ENCODE measurements at regions not wholly inside any gene's neighbourhood (a gene's known extent, or its start where the extent isn't known, plus 50 kb on each side); places are given as distances from the start of the nearest gene placed in this dataset.

GRCh38 chr15:53462651-53463050 is 296.8 kb downstream of the WDR72 start:
- H3K36me3 ChIP-seq (ENCODE audit: control insufficient read depth, insufficient read depth, low read length), result no peaks in the 10 kb centered on the region
- no TSS peak for BruUV-seq (replicated peaks)
- no peaks in the 10 kb centered on the region for H3K4me1 ChIP-seq (ENCODE audit: control insufficient read depth, insufficient read depth, low read length)
- CTCF ChIA-PET, result no interaction called here
- H3K27ac ChIP-seq (ENCODE audit: low read length), result no peak overlapping the region
- no peak for TF ChIP-seq REST (IDR thresholded peaks at IDR 0.05; ENCODE audit: insufficient read depth in 1 of 2, low read depth in 2 of 2, low read length in 1 of 2)
- TF ChIP-seq TCF7L2 (IDR thresholded peaks at IDR 0.05; ENCODE audit: low read depth, low read length), result no peak
- no peak for TF ChIP-seq POLR2AphosphoS5 (IDR thresholded peaks at IDR 0.05; ENCODE audit: low read depth, low read length)
- no peak for TF ChIP-seq CTCF (IDR thresholded peaks at IDR 0.05)
- no peak for TF ChIP-seq SIN3A (IDR thresholded peaks at IDR 0.05; ENCODE audit: borderline replicate concordance, insufficient read depth, low read depth, low read length)
- no peak overlapping the region for H3K4me3 ChIP-seq (ENCODE audit: low read depth in 2 of 2, low read length in 2 of 2)
- ATAC-seq, result no peak
- no peaks in the 10 kb centered on the region for H3K27me3 ChIP-seq (ENCODE audit: control insufficient read depth, insufficient read depth, low read length)
- in situ Hi-C loops (cut with HindIII; ENCODE audit: low pct_unique_long_range_greater_than_20kb, low sequenced_read_pairs), result no loop called here
- H3K9me3 ChIP-seq (ENCODE audit: control insufficient read depth, insufficient read depth, low read depth, low read length), result no peaks in the 10 kb centered on the region
- intact Hi-C loops (cut with micrococcal nuclease; ENCODE audit: unreplicated experiment), result no loop called here
- no peak for DNase-seq (ENCODE audit: low read depth, low spot score)
- POLR2A ChIA-PET, result no interaction called here

GRCh38 chr15:53461677-53462076 is 297.8 kb downstream of the WDR72 start:
- H3K4me1 ChIP-seq (ENCODE audit: control insufficient read depth, insufficient read depth, low read length), result no peaks in the 10 kb centered on the region
- no peak overlapping the region for H3K4me3 ChIP-seq (ENCODE audit: low read depth in 2 of 2, low read length in 2 of 2)
- H3K27ac ChIP-seq (ENCODE audit: low read length), result no peak overlapping the region
- TF ChIP-seq SIN3A (IDR thresholded peaks at IDR 0.05; ENCODE audit: borderline replicate concordance, insufficient read depth, low read depth, low read length), result no peak
- no peak for TF ChIP-seq POLR2AphosphoS5 (IDR thresholded peaks at IDR 0.05; ENCODE audit: low read depth, low read length)
- TF ChIP-seq CTCF (IDR thresholded peaks at IDR 0.05), result no peak
- no peak for TF ChIP-seq REST (IDR thresholded peaks at IDR 0.05; ENCODE audit: insufficient read depth in 1 of 2, low read depth in 2 of 2, low read length in 1 of 2)
- TF ChIP-seq TCF7L2 (IDR thresholded peaks at IDR 0.05; ENCODE audit: low read depth, low read length), result no peak
- DNase-seq (ENCODE audit: low read depth, low spot score) (no peak), ATAC-seq (no peak)
- in situ Hi-C loops (cut with HindIII; ENCODE audit: low pct_unique_long_range_greater_than_20kb, low sequenced_read_pairs), result no loop called here
- CTCF ChIA-PET, result no interaction called here
- POLR2A ChIA-PET, result no interaction called here
- H3K27me3 ChIP-seq (ENCODE audit: control insufficient read depth, insufficient read depth, low read length), result no peaks in the 10 kb centered on the region
- H3K9me3 ChIP-seq (ENCODE audit: control insufficient read depth, insufficient read depth, low read depth, low read length), result no peaks in the 10 kb centered on the region
- no TSS peak for BruUV-seq (replicated peaks)
- intact Hi-C loops (cut with micrococcal nuclease; ENCODE audit: unreplicated experiment), result no loop called here
- H3K36me3 ChIP-seq (ENCODE audit: control insufficient read depth, insufficient read depth, low read length), result no peaks in the 10 kb centered on the region
